Thoracic aorta (tissue), 2 donors: ENCODE measurements at regions not wholly inside any gene's neighbourhood (a gene's known extent, or its start where the extent isn't known, plus 50 kb on each side); places are given as distances from the start of the nearest gene placed in this dataset.

Source experiments
- ATAC-seq: fragments of 150-250 bp; one replicate; pipeline ENCODE4 v1.8.0; 2017; ENCODE audit warnings: low read depth; ENCODE audit not compliant: insufficient number of reproducible peaks, low FRiP score
- DNase-seq: peaks from one replicate; pipeline ENCODE4 v3.0.0-alpha.2; 2020; ENCODE audit warnings: low spot score
- H3K27ac ChIP-seq, 2 donors: fragments of 200-600 bp; sonication (generic); 1 replicate in 1 of 2; 2 replicates in 1 of 2; pipeline ENCODE4 v1.5.1; 2016; ENCODE audit warnings: mild to moderate bottlenecking in 2 of 2, moderate library complexity in 2 of 2
- H3K27me3 ChIP-seq: fragments of 200-600 bp; sonication (generic); replicated peaks from 2 replicates; pipeline ENCODE4 v1.6.0; 2016; ENCODE audit warnings: mild to moderate bottlenecking; ENCODE audit not compliant: insufficient read depth
- H3K36me3 ChIP-seq: fragments of 200-600 bp; sonication (generic); one replicate; pipeline ENCODE4 v1.5.1; 2016
- H3K4me1 ChIP-seq, 2 donors: fragments of 200-600 bp; sonication (generic); 1 replicate in 1 of 2; 2 replicates in 1 of 2; pipeline versions ENCODE4 v1.5.1 to v1.6.0; 2016; ENCODE audit warnings: low read depth in 2 of 2, mild to moderate bottlenecking in 1 of 2; ENCODE audit not compliant: control insufficient read depth in 1 of 2
- H3K4me3 ChIP-seq: fragments of 200-600 bp; sonication (generic); 2 replicates; pipeline ENCODE4 v1.5.1; 2016; ENCODE audit warnings: mild to moderate bottlenecking
- H3K9me3 ChIP-seq: fragments of 200-600 bp; sonication (generic); 2 replicates; pipeline ENCODE4 v1.5.1; 2016
- TF ChIP-seq, protein P1 (sequence below): fragments of 200-600 bp; sonication (generic); IDR thresholded peaks from one replicate; pipeline ENCODE4 v1.5.1; 2019; ENCODE audit warnings: antibody characterized with exemption

GRCh38 chr2:175853616-175853890 is 148.5 kb downstream of the LNPK start:
- TF ChIP-seq, protein P1, sequence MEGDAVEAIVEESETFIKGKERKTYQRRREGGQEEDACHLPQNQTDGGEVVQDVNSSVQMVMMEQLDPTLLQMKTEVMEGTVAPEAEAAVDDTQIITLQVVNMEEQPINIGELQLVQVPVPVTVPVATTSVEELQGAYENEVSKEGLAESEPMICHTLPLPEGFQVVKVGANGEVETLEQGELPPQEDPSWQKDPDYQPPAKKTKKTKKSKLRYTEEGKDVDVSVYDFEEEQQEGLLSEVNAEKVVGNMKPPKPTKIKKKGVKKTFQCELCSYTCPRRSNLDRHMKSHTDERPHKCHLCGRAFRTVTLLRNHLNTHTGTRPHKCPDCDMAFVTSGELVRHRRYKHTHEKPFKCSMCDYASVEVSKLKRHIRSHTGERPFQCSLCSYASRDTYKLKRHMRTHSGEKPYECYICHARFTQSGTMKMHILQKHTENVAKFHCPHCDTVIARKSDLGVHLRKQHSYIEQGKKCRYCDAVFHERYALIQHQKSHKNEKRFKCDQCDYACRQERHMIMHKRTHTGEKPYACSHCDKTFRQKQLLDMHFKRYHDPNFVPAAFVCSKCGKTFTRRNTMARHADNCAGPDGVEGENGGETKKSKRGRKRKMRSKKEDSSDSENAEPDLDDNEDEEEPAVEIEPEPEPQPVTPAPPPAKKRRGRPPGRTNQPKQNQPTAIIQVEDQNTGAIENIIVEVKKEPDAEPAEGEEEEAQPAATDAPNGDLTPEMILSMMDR: no peak
- Histone ChIP-seq H3K27me3 (no peaks in the 10 kb centered on the region), H3K27ac (no peak overlapping the region), H3K9me3 (no peaks in the 10 kb centered on the region), H3K36me3 (no peaks in the 10 kb centered on the region), H3K4me3 (no peak overlapping the region), H3K4me1 (peaks cover 12 to 18% of the 10 kb centered on the region in 2 donors)
- no peak for ATAC-seq
- no peak for DNase-seq

DNA sequence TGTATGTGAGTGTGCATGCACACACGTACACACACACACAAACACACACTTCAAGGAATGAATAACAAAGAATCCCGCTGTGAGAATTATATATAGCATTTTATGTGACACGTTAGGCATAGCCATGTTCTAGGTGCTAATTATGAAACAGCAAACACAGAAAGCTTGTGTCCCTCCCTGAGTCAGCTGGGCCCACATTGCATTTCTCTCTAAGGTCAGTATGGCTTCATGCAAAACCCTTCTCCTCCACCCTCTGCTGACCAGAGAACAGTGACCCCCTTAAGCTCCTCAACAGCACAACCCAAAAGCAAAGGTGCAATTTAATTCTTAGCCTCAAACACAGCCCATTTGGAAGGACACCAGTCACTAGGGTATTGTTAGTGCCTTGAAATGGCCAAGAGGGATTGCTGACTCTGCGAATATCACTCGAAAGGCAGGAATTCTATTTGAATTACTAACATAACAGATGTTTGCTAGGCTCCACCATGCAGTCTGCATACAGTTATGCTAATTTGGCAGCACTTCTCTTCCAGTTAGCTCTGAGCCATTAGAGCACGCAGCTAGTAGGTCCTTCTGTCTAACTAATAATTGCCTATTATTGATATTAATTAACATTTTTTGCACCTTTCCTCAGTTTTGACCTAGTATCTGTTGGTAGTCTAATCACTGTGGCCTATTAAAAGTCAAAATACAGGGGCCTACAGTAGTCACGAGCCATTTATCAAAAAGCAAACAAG is 149.0 kb downstream of the LNPK start:
- H3K27me3 ChIP-seq: no peaks in the 10 kb centered on the region
- H3K9me3 ChIP-seq: no peaks in the 10 kb centered on the region
- ATAC-seq (no peak), DNase-seq (no peak)
- no peak overlapping the region for H3K4me3 ChIP-seq
- H3K27ac ChIP-seq: no peak overlapping the region
- H3K36me3 ChIP-seq: no peaks in the 10 kb centered on the region
- TF ChIP-seq, protein P1: no peak
- H3K4me1 ChIP-seq: peaks cover 12 to 18% of the 10 kb centered on the region in 2 donors

- Histone ChIP-seq H3K4me3 (no peak overlapping the region), H3K36me3 (no peaks in the 10 kb centered on the region), H3K27ac (no peak overlapping the region), H3K4me1 (no peaks in the 10 kb centered on the region), H3K9me3 (no peaks in the 10 kb centered on the region), H3K27me3 (no peaks in the 10 kb centered on the region)
- TF ChIP-seq, protein P1: no peak
- no peak for ATAC-seq
- no peak for DNase-seq
Observed at GRCh38 chr2:175847128-175847527, 154.9 kb downstream of the LNPK start.

- no peak overlapping the region for H3K27ac ChIP-seq
- ATAC-seq: no peak
- no peak for DNase-seq
- TF ChIP-seq, protein P1: no peak
- no peak overlapping the region for H3K4me3 ChIP-seq
- no peaks in the 10 kb centered on the region for H3K4me1 ChIP-seq
- no peaks in the 10 kb centered on the region for H3K9me3 ChIP-seq
- H3K36me3 ChIP-seq: no peaks in the 10 kb centered on the region
- H3K27me3 ChIP-seq: no peaks in the 10 kb centered on the region
Observed at GRCh38 chr2:175844169-175844568, 157.9 kb downstream of the LNPK start.

DNA sequence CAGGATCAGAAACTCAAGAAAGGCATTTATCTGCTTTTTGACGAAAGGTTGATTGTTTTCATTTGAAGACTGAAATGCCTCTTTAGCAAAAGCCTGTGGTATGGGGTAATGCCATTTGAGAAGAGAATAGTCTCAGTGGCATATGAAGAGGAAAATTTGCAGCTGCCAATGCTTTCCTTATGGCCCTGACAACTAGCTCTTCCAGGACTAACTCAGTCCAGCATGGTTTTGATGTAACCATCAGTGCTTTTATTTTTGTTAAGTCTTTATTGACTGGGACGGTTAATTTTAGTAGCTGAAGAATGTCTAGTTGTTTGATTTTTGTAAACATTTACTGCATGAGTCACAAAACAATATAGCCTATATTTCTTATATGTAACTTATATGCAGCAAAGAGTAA is 158.4 kb downstream of the LNPK start:
- DNase-seq (no peak), ATAC-seq (no peak)
- H3K9me3 ChIP-seq: no peaks in the 10 kb centered on the region
- TF ChIP-seq, protein P1: no peak
- no peaks in the 10 kb centered on the region for H3K36me3 ChIP-seq
- no peak overlapping the region for H3K4me3 ChIP-seq
- no peaks in the 10 kb centered on the region for H3K4me1 ChIP-seq
- H3K27ac ChIP-seq: no peak overlapping the region
- no peaks in the 10 kb centered on the region for H3K27me3 ChIP-seq
